SK-N-SH treated with all-trans-retinoic acid at 6 μM for 48 hours (cell line): ENCODE measurements at regions not wholly inside any gene's neighbourhood (a gene's known extent, or its start where the extent isn't known, plus 50 kb on each side); places are given as distances from the start of the nearest gene placed in this dataset.

Experiments used
- PPARA ChIP-seq: fragments of 250-450 bp; sonication (Bioruptor Pico); IDR thresholded peaks from 2 replicates; pipeline ENCODE4 v1.5.0; 2020; ENCODE audit warnings: mild to moderate bottlenecking, borderline replicate concordance
- ZC3H10 ChIP-seq: fragments of 250-450 bp; sonication (Bioruptor Pico); IDR thresholded peaks from 2 replicates; pipeline ENCODE4 v1.5.1; 2021; ENCODE audit warnings: mild to moderate bottlenecking, moderate library complexity
- ZNF565 ChIP-seq: fragments of 450-650 bp; formaldehyde crosslinking; conservative IDR thresholded peaks from 2 replicates; pipeline ENCODE4 v1.5.0; 2020; ENCODE audit warnings: low read depth, mild to moderate bottlenecking, moderate library complexity

DNA sequence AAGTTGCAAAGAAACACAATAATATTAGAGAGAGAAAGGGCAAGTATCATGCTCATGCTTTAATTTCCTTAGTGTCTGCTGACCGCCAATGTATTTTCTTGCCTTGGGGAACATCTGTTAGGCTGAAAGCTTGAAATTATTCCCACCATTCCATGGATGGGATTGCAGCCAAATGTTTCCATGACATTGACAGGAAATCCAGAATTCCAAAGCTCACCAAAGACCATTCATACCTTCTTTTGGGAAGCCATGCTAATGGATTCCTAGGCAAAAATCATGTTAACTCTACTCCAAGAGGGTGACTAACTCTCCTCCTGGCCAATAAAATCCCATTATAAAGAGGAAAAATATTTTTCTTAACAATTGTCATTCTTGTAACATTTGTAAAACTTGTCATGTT is 661.4 kb upstream of the FAT3 start:
- TF ChIP-seq ZC3H10 (CRISPR knock-in tag) (no peak), ZNF565 (no peak), PPARA (no peak)
